Stomach (tissue), 8 donors: ENCODE measurements at regions not wholly inside any gene's neighbourhood (a gene's known extent, or its start where the extent isn't known, plus 50 kb on each side); places are given as distances from the start of the nearest gene placed in this dataset.

Experiments used
- DNase-seq, 2 donors: peaks; one replicate each; pipeline versions ENCODE4 v3.0.0 to v3.0.0-alpha.2; 2013 to 2019
- H3K27ac ChIP-seq, 5 donors: fragments of 200-600 bp in 4 of 5; sonication (generic) in 4 of 5; one replicate each; pipeline ENCODE4 v1.5.1; 2013 to 2019; ENCODE audit warnings: mild to moderate bottlenecking in 1 of 5, moderate library complexity in 1 of 5
- H3K27me3 ChIP-seq, 3 donors: fragments of 200-600 bp; sonication (generic); one replicate each; pipeline ENCODE4 v1.5.1; 2017 to 2019; ENCODE audit warnings: mixed run types in 1 of 3
- H3K36me3 ChIP-seq, 4 donors: fragments of 200-600 bp; sonication (generic); 1 replicate in 3 of 4; 2 replicates in 1 of 4; pipeline ENCODE4 v1.5.1; 2016 to 2019
- H3K4me1 ChIP-seq, 4 donors: fragments of 200-600 bp; sonication (generic); one replicate each; pipeline ENCODE4 v1.5.1; 2016 to 2019
- H3K4me3 ChIP-seq, 4 donors: fragments of 200-600 bp; sonication (generic) in 3 of 4; one replicate each; pipeline ENCODE4 v1.5.1; 2016 to 2019; ENCODE audit warnings: mild to moderate bottlenecking in 1 of 4
- H3K9me3 ChIP-seq, 4 donors: fragments of 200-600 bp; sonication (generic); one replicate each; pipeline ENCODE4 v1.5.1; 2016 to 2019
- EP300 ChIP-seq: sonication (generic); formaldehyde crosslinking; IDR thresholded peaks from one replicate; pipeline ENCODE4 v1.6.1; 2017; ENCODE audit warnings: antibody characterized with exemption
- POLR2A ChIP-seq, 4 donors: fragments of 450-650 bp; IDR thresholded peaks; one replicate each; pipeline ENCODE4 v1.6.1; 2016; ENCODE audit warnings: antibody characterized with exemption in 4 of 4, control low read depth in 2 of 4, mild to moderate bottlenecking in 1 of 4, moderate library complexity in 1 of 4
- POLR2AphosphoS5 ChIP-seq, 3 donors: sonication (generic); formaldehyde crosslinking; IDR thresholded peaks; one replicate each; pipeline ENCODE4 v1.6.1; 2016; ENCODE audit warnings: antibody characterized with exemption in 3 of 3
- WGBS, 5 donors: extraction: QIAGEN DNeasy Blood & Tissue Kit in 3 of 5; methylation state at CpG; one replicate each; pipeline versions ENCODE4 v1.1.5 to v1.1.7; 2013 to 2018; 5-methylcytosine and 5-hydroxymethylcytosine counted together
- intact Hi-C: fragments of 100-400 bp; cut with DNase I; formaldehyde crosslinking; loops from one replicate; pipeline ENCODE4 v1.15.1; 2023; ENCODE audit warnings: low total_unique reads
- TF ChIP-seq, protein P1 (sequence below), 7 experiments: fragments of 450-650 bp in 4 of 7; fragments of 200-600 bp in 3 of 7; sonication (generic) in 3 of 7; IDR thresholded peaks; one replicate each; pipeline ENCODE4 v1.5.1; 2016 to 2019; ENCODE audit warnings: antibody characterized with exemption in 7 of 7, control low read depth in 2 of 7, mild to moderate bottlenecking in 1 of 7
- donor health status: healthy with polysubstance abuse.
- donor health status: Bipolar disorder and iron deficiency.
- donor health status: healthy.

DNA sequence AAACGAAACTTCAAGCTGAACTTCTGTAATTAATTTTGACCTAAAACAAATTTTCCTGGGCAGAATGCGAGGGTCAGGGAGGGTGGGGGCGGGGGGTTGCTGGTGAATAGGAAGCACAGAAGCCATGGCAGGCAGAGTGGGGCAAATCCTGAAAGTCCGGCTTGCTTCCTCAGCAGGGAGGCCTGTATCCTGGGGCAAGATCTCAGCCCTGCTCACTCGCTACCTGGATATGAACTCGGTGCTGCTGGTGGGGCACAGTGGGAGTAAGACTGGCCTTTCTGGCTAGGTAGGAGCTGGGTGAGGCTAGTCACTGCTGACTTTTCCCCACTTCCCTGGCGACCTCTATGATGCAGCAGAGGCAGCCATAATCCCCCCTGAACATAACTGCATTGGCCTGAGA, 168.9 kb upstream of the CHORDC1 start:
- no peaks in the 10 kb centered on the region for H3K4me1 ChIP-seq
- no peak for DNase-seq
- intact Hi-C loops, result no loop called here

DNA sequence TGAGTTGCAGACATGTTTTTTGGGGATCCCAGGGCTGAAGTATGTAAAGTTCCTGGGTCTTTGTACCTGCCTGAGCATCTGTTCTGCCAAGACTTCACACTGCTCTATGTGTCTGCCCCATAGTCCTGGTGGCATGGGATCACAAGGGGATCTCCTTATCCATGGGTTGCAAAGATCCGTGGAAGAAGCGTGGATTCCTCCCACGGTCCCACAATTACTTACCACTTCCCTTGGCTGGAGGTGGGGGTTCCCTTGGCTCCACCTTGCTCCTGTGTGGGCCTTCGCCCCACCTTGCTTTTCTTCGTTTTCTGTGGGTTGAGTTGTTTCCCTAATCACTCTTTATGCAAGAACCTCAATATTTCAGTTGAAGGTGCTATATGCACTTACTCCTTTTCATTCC, 157.4 kb upstream of the CHORDC1 start:
- Histone ChIP-seq H3K27me3 (no peaks in the 10 kb centered on the region), H3K4me1 (no peaks in the 10 kb centered on the region), H3K36me3 (no peaks in the 10 kb centered on the region), H3K27ac (no peak overlapping the region), H3K9me3 (no peaks in the 10 kb centered on the region), H3K4me3 (no peak overlapping the region)
- WGBS, 5 donors, result 72 to 85% (median 80%) methylated on average over 5 of the region's 5 CpGs
- no peak for DNase-seq
- TF ChIP-seq, protein P1, sequence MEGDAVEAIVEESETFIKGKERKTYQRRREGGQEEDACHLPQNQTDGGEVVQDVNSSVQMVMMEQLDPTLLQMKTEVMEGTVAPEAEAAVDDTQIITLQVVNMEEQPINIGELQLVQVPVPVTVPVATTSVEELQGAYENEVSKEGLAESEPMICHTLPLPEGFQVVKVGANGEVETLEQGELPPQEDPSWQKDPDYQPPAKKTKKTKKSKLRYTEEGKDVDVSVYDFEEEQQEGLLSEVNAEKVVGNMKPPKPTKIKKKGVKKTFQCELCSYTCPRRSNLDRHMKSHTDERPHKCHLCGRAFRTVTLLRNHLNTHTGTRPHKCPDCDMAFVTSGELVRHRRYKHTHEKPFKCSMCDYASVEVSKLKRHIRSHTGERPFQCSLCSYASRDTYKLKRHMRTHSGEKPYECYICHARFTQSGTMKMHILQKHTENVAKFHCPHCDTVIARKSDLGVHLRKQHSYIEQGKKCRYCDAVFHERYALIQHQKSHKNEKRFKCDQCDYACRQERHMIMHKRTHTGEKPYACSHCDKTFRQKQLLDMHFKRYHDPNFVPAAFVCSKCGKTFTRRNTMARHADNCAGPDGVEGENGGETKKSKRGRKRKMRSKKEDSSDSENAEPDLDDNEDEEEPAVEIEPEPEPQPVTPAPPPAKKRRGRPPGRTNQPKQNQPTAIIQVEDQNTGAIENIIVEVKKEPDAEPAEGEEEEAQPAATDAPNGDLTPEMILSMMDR (IDR thresholded peaks at IDR 0.05), result no peak
- TF ChIP-seq EP300, result no peak
- TF ChIP-seq POLR2AphosphoS5 (IDR thresholded peaks at IDR 0.05), result no peak
- TF ChIP-seq POLR2A (IDR thresholded peaks at IDR 0.05), result no peak
- intact Hi-C loops, result no loop called here

More for the DNA sequence above, 168.9 kb upstream of the CHORDC1 start:
- TF ChIP-seq POLR2AphosphoS5 (IDR thresholded peaks at IDR 0.05), result no peak
- no peak overlapping the region for H3K27ac ChIP-seq
- H3K9me3 ChIP-seq, result no peaks in the 10 kb centered on the region
- 71 to 79% (median 75%) methylated on average over 7 of the region's 7 CpGs for WGBS, 5 donors
- H3K36me3 ChIP-seq, result no peaks in the 10 kb centered on the region
- no peak overlapping the region for H3K4me3 ChIP-seq
- no peaks in the 10 kb centered on the region for H3K27me3 ChIP-seq

DNA sequence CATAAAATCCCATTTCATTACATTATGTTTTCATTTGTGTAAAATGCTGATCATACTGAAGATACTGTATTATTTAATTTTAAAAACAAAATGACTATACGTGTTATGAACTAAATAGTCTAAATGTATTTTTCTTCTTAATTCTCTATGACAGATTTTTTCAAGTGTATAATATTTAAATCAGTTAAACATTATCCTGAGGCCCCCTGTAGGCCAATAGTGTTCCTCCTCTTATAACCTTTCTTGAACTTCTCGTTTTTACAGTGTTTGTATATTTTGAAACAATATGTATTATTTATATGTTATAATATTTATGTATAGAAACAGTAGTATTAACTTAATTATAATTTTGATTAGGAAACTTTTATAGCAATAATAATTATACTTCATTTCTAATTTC, 151.1 kb upstream of the CHORDC1 start:
- Histone ChIP-seq H3K27me3 (no peaks in the 10 kb centered on the region), H3K4me3 (no peak overlapping the region), H3K27ac (no peak overlapping the region), H3K9me3 (no peaks in the 10 kb centered on the region), H3K4me1 (no peaks in the 10 kb centered on the region), H3K36me3 (no peaks in the 10 kb centered on the region)
- 62 to 72% (median 67%) methylated on average over 2 of the region's 2 CpGs for WGBS, 5 donors
- intact Hi-C loops, result no loop called here
- TF ChIP-seq, protein P1 (IDR thresholded peaks at IDR 0.05), result no peak
- TF ChIP-seq EP300 (no peak), POLR2A (IDR thresholded peaks at IDR 0.05) (no peak), POLR2AphosphoS5 (IDR thresholded peaks at IDR 0.05) (no peak)
- no peak for DNase-seq

DNA sequence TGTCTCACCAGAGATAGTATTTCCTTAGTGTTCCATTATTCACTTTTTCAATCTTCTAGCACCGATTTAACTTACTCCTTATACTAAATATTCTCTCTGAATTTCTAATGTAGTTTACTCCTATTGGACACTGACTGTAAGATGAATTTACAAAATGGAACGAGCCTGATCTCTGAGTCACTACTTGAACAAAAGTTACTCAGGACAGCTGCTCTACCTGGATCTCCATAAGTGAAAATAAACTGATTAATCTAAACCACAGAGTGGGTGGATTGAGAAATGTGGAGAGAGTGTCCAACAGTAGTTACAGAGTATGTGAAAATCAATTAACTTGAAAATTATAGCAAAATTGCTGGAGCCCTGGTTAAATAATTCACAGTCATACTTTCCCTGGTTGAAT, 141.7 kb upstream of the CHORDC1 start:
- no peaks in the 10 kb centered on the region for H3K27me3 ChIP-seq
- no peaks in the 10 kb centered on the region for H3K36me3 ChIP-seq
- TF ChIP-seq, protein P1 (IDR thresholded peaks at IDR 0.05), result no peak
- TF ChIP-seq POLR2AphosphoS5 (IDR thresholded peaks at IDR 0.05) (no peak), POLR2A (IDR thresholded peaks at IDR 0.05) (no peak), EP300 (no peak)
- no peak overlapping the region for H3K4me3 ChIP-seq
- H3K9me3 ChIP-seq, result peaks cover 0 to 4% (median 0%) of the 10 kb centered on the region in 4 donors
- H3K27ac ChIP-seq, result no peak overlapping the region
- 74 to 81% (median 76%) methylated on average over 2 of the region's 2 CpGs for WGBS, 5 donors
- intact Hi-C loops, result no loop called here
- no peak for DNase-seq
- H3K4me1 ChIP-seq, result no peaks in the 10 kb centered on the region

DNA sequence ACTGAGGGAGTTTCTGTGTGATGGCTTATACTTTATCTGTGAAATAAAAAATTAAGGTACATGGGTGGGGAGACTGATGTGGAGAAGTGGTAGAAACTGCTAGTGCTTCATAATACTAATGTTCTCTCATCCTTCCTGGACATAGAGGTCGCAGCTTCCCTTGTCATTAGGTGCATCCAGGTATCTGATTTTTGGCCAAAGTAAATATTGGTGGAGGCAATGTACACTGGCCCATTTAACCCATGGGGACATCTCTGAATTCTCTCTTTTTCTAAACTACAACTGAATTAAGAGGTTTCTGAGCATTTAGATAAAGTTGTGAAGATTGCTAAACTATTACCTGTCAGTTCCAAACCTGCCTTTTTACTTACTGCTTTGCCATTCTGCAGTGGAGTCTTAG, 140.9 kb upstream of the CHORDC1 start:
- Histone ChIP-seq H3K36me3 (no peaks in the 10 kb centered on the region), H3K27me3 (no peaks in the 10 kb centered on the region), H3K4me3 (no peak overlapping the region), H3K9me3 (peaks cover 0 to 4% (median 0%) of the 10 kb centered on the region in 4 donors), H3K27ac (no peak overlapping the region), H3K4me1 (no peaks in the 10 kb centered on the region)
- intact Hi-C loops, result no loop called here
- TF ChIP-seq POLR2AphosphoS5 (IDR thresholded peaks at IDR 0.05), result no peak
- no peak for TF ChIP-seq POLR2A (IDR thresholded peaks at IDR 0.05)
- no peak for TF ChIP-seq EP300
- TF ChIP-seq, protein P1 (IDR thresholded peaks at IDR 0.05), result no peak
- DNase-seq, result no peak
- WGBS, 5 donors, result 45 to 74% (median 52%) methylated on average over 1 of the region's 1 CpG
